ENCODE measurements at regions not wholly inside any gene's neighbourhood (a gene's known extent, or its start where the extent isn't known, plus 50 kb on each side); places are given as distances from the start of the nearest gene placed in this dataset.
"Not testable (repeated sequence)": the region's sequence is repeated elsewhere in the genome, so short reads cannot be mapped to it uniquely, and the experiment has no call there.

DNA sequence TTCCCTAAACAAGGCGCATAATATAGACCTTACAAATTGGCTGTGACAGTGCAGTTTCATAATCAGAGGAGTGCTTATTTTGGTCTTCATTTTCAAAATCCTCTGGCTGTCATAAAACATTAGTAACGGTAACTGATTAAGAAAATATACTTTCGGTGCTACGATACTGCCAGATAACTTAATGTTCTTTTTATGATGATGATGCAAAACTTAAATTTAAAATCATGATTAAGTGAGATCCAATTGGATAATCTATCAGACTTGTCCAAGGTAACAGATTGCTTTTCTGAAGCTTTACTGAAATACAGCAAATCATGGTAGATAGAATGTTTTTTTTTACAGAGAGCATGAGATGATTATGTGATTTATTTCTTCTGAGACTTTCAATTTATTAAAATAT lies 364.2 kb upstream of the CNTN3 start:
- no peak for DNase-seq
- no peak overlapping the region for H3K4me3 Mint-ChIP-seq
- H3K27me3 Mint-ChIP-seq, result no peaks in the 10 kb centered on the region
- ChIA-PET POLR2A (no interaction called here), CTCF (no interaction called here)
- no peaks in the 10 kb centered on the region for H3K4me1 Mint-ChIP-seq (ENCODE audit: low read depth)
- no peak overlapping the region for H3K27ac Mint-ChIP-seq
- intact Hi-C loops (cut with micrococcal nuclease), result no loop called here
- peaks cover 7% of the 10 kb centered on the region for H3K9me3 Mint-ChIP-seq
- no peaks in the 10 kb centered on the region for H3K36me3 Mint-ChIP-seq

- intact Hi-C loops (cut with micrococcal nuclease); DNase-seq; H3K9me3 Mint-ChIP-seq; CTCF ChIA-PET; POLR2A ChIA-PET; H3K4me1 Mint-ChIP-seq (ENCODE audit: low read depth); H3K4me3 Mint-ChIP-seq; H3K36me3 Mint-ChIP-seq; H3K27me3 Mint-ChIP-seq; H3K27ac Mint-ChIP-seq: not testable (repeated sequence)
These were observed 370.8 kb upstream of the CNTN3 start for GRCh38 chr3:74985028-74985904.

GRCh38 chr3:74988095-74988494 lies 373.6 kb upstream of the CNTN3 start:
- POLR2A ChIA-PET, result no interaction called here
- Mint-ChIP-seq H3K36me3 (no peaks in the 10 kb centered on the region), H3K4me1 (ENCODE audit: low read depth) (no peaks in the 10 kb centered on the region), H3K9me3 (peaks cover 6% of the 10 kb centered on the region), H3K27me3 (no peaks in the 10 kb centered on the region), H3K4me3 (no peak overlapping the region), H3K27ac (no peak overlapping the region)
- CTCF ChIA-PET, result no interaction called here
- intact Hi-C loops (cut with micrococcal nuclease), result no loop called here
- DNase-seq, result no peak

DNA sequence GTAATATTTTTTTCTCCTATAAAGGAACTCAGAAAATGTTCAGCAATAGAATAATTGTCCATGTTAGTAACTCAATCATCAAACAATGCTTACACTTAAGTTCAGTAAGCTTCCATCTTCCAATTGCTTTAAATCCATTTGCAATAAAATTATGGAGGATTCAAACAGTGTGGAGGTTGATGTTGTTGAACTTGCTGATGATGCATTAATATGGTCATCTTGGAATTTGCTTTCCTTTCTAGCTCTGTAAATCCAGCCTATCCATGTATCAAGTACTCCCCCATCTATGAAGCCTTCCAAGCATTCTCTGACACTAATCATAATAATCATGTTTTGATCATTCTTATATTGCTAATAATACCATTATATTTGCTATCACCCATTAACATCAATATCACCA lies 378.4 kb upstream of the CNTN3 start:
- ChIA-PET POLR2A (no interaction called here), CTCF (no interaction called here)
- Mint-ChIP-seq H3K9me3 (peaks cover 2% of the 10 kb centered on the region), H3K27ac (no peak overlapping the region), H3K4me3 (no peak overlapping the region), H3K4me1 (ENCODE audit: low read depth) (no peaks in the 10 kb centered on the region), H3K36me3 (no peaks in the 10 kb centered on the region), H3K27me3 (no peaks in the 10 kb centered on the region)
- intact Hi-C loops (cut with micrococcal nuclease), result no loop called here
- DNase-seq, result no peak

DNA sequence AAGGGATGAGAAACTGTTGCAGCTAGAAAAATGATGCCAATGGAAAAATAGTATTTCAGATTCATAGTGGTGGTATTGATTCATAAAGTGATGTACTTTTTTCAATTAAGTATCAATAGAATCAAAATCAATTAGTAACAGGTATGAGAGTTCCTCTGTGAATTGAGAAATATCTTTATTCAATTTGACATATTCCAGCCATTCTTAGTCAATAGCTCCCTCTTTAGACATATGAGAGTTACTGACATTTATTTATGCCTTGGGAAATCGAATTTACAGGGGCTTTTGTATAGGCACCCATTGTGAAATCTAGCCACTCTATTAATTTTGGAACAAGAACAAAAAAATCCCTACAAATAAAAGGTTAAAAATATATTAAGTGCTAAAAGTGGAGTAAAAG lies 386.9 kb upstream of the CNTN3 start:
- CTCF ChIA-PET, result no interaction called here
- Mint-ChIP-seq H3K27me3 (no peaks in the 10 kb centered on the region), H3K9me3 (peaks cover 26% of the 10 kb centered on the region), H3K4me1 (ENCODE audit: low read depth) (no peaks in the 10 kb centered on the region), H3K36me3 (no peaks in the 10 kb centered on the region), H3K27ac (no peak overlapping the region), H3K4me3 (no peak overlapping the region)
- intact Hi-C loops (cut with micrococcal nuclease), result no loop called here
- no peak for DNase-seq
- POLR2A ChIA-PET, result no interaction called here

- no peak overlapping the region for H3K27ac Mint-ChIP-seq
- no peaks in the 10 kb centered on the region for H3K36me3 Mint-ChIP-seq
- H3K27me3 Mint-ChIP-seq, result no peaks in the 10 kb centered on the region
- no peak overlapping the region for H3K4me3 Mint-ChIP-seq
- H3K9me3 Mint-ChIP-seq, result peaks cover 4% of the 10 kb centered on the region
- no peak for DNase-seq
- intact Hi-C loops (cut with micrococcal nuclease), result no loop called here
- CTCF ChIA-PET, result no interaction called here
- H3K4me1 Mint-ChIP-seq (ENCODE audit: low read depth), result no peaks in the 10 kb centered on the region
- POLR2A ChIA-PET, result no interaction called here
These were observed 398.4 kb upstream of the CNTN3 start for GRCh38 chr3:75012791-75013331.

DNA sequence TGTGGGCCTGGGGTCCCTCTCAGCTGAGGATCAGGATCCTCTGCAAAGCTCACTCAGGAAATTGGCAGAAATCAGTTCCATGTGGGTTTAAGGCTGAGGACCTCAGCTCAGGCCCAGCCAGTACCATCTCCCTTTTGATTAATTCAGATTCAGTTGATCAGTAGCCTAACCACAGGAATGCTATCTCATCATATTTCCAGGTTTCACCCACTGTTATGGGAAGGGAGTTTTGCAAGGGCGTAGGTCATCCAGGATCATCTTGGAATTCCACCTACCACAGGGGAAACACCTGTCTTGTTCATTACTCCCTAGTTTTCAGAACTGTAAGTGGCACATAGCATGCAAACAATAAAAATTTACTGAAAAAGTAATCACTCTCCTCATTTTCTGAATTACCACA lies 399.5 kb upstream of the CNTN3 start:
- intact Hi-C loops (cut with micrococcal nuclease), result no loop called here
- Mint-ChIP-seq H3K9me3 (peaks cover 2% of the 10 kb centered on the region), H3K27ac (no peak overlapping the region), H3K4me3 (no peak overlapping the region), H3K27me3 (no peaks in the 10 kb centered on the region), H3K36me3 (no peaks in the 10 kb centered on the region), H3K4me1 (ENCODE audit: low read depth) (no peaks in the 10 kb centered on the region)
- no peak for DNase-seq
- CTCF ChIA-PET, result no interaction called here
- POLR2A ChIA-PET, result no interaction called here

DNA sequence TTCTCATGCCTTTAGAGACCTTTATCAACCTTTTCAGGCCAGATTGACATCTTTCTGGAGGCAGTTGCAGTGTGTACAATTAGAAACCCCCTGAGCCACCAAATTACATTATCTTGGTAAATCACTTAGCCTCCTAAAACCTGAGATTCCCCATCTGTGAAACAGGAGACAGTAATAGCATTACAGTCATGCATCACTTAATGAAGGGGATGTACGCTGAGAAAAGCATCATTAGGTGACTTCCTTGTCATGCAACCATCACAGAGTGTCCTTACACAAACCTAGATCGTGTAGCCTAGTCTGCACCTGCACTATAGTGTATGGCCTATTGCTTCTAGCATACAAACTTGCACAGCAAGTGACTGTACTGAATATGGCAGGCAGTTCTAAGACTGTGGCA lies 400.8 kb upstream of the CNTN3 start:
- ChIA-PET CTCF (no interaction called here), POLR2A (no interaction called here)
- intact Hi-C loops (cut with micrococcal nuclease), result no loop called here
- peaks cover 2% of the 10 kb centered on the region for H3K9me3 Mint-ChIP-seq
- H3K27ac Mint-ChIP-seq, result no peak overlapping the region
- DNase-seq, result no peak
- H3K27me3 Mint-ChIP-seq, result no peaks in the 10 kb centered on the region
- no peaks in the 10 kb centered on the region for H3K4me1 Mint-ChIP-seq (ENCODE audit: low read depth)
- no peak overlapping the region for H3K4me3 Mint-ChIP-seq
- no peaks in the 10 kb centered on the region for H3K36me3 Mint-ChIP-seq

DNA sequence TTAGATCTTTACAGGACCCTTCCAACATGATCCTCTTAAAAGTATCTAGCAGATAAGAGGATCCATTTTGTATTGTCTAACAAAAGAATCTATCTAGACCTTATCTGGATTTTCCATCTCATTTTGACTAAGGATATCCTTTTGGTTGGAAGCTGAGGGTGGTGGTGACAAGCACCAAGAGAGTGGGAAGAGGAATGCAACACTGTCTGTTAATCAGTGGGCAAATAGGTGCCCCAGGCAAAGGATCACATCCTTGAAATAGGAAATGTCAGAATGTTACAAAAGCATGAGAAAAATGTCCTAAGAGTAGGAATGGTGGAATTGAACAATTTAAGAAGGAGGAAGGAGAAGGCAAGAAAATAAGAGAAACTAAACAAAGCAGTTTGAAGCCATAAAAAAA lies 420.7 kb upstream of the CNTN3 start:
- Mint-ChIP-seq H3K27ac (no peak overlapping the region), H3K36me3 (no peaks in the 10 kb centered on the region), H3K4me1 (ENCODE audit: low read depth) (no peaks in the 10 kb centered on the region), H3K9me3 (peaks cover 36% of the 10 kb centered on the region), H3K4me3 (no peak overlapping the region), H3K27me3 (no peaks in the 10 kb centered on the region)
- DNase-seq, result no peak
- POLR2A ChIA-PET, result no interaction called here
- CTCF ChIA-PET, result no interaction called here
- intact Hi-C loops (cut with micrococcal nuclease), result no loop called here

DNA sequence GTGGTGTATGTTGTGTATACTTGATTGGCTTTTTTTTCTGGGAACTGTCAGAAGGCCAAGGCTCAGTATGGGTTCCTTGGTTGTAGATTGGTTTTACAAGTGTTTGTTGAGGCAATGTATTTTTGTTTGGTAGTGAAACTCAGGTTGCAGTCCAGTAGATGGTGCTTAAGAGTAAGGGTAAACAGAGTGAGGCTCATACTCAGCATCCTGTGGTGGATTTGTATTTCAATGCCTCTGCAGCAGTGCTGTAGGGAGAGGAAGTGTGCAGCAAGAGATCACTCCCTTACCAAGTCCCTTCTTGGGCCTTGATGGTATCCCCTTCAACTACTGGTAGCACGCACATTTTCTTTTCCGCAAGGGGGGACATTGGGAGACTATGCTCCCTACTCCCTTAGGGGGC lies 428.5 kb upstream of the CNTN3 start:
- H3K9me3 Mint-ChIP-seq, result peaks cover 44% of the 10 kb centered on the region
- intact Hi-C loops (cut with micrococcal nuclease), result no loop called here

DNA sequence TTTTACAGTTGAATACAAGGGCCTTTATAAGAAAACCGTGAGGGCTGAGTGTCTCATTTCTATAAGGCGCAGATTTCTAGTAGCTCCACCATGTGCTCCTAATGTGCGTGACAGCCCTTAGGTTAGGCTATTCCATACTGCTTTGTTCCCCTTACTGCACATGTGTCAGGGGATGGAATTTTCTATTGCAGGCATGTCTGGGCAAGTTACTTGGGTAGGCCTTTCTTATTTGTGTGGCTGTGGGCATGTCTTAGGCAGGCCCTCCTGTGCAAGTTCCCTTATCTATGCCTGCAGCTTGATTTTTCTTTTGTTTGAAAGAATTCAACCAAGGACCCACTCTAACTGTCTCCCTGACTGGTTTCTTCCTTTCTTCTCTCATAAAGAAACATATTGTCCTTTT lies 434.2 kb upstream of the CNTN3 start:
- CTCF ChIA-PET, result no interaction called here
- H3K36me3 Mint-ChIP-seq, result no peaks in the 10 kb centered on the region
- no peaks in the 10 kb centered on the region for H3K27me3 Mint-ChIP-seq
- no peak for DNase-seq
- H3K27ac Mint-ChIP-seq, result no peak overlapping the region
- POLR2A ChIA-PET, result no interaction called here
- H3K9me3 Mint-ChIP-seq, result peaks cover 10% of the 10 kb centered on the region
- no peaks in the 10 kb centered on the region for H3K4me1 Mint-ChIP-seq (ENCODE audit: low read depth)
- no peak overlapping the region for H3K4me3 Mint-ChIP-seq
- intact Hi-C loops (cut with micrococcal nuclease), result no loop called here

More for the DNA sequence above, 428.5 kb upstream of the CNTN3 start:
- H3K4me3 Mint-ChIP-seq, result no peak overlapping the region
- peaks cover 1% of the 10 kb centered on the region for H3K36me3 Mint-ChIP-seq
- no peak for DNase-seq
- no peak overlapping the region for H3K27ac Mint-ChIP-seq
- ChIA-PET CTCF (no interaction called here), POLR2A (no interaction called here)
- no peaks in the 10 kb centered on the region for H3K4me1 Mint-ChIP-seq (ENCODE audit: low read depth)
- H3K27me3 Mint-ChIP-seq, result no peaks in the 10 kb centered on the region

DNA sequence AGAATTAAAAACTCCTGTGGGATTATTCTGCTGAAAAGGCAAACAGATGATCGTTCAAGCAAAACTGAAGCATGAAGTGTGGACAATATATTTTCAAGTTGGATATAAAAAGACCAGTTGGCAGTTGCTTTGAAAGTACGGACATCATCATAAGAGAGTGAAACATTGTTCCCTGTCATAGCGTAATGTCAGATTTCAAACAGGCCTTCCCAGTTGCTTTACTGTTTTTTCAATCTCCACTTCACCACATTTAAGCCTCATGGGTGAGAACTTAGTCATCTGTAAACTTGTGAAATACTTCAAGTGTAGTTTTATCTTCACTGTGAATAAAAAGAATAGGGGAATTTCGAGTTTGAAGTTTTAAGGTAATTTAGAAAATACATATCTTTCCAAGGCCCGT lies 435.1 kb upstream of the CNTN3 start:
- intact Hi-C loops (cut with micrococcal nuclease), result no loop called here
- H3K9me3 Mint-ChIP-seq, result peaks cover 9% of the 10 kb centered on the region
- no peak overlapping the region for H3K4me3 Mint-ChIP-seq
- POLR2A ChIA-PET, result no interaction called here
- no peak for DNase-seq
- H3K27me3 Mint-ChIP-seq, result no peaks in the 10 kb centered on the region
- H3K4me1 Mint-ChIP-seq (ENCODE audit: low read depth), result no peaks in the 10 kb centered on the region
- H3K27ac Mint-ChIP-seq, result no peak overlapping the region
- no peaks in the 10 kb centered on the region for H3K36me3 Mint-ChIP-seq
- CTCF ChIA-PET, result no interaction called here

DNA sequence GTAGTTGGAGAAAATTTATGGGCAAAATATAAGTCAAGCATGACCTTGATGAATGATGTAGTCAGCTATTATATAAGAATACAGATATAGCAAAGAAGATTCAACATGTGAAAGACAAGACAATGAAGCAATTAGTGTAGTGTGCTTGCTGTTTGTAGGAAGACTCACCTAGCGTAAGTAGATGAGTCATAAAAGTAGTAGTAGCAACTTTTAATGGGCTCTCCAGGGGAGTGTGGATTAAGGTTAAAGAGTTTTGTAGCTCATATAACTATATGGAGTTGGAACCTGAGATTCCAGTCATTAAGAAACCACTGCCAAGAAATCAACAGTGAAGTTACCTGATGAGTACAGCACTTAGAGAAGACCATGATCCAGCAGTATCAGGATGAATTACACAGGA lies 444.7 kb upstream of the CNTN3 start:
- ChIA-PET CTCF (no interaction called here), POLR2A (no interaction called here)
- H3K4me3 Mint-ChIP-seq, result no peak overlapping the region
- no peak for DNase-seq
- no peaks in the 10 kb centered on the region for H3K36me3 Mint-ChIP-seq
- intact Hi-C loops (cut with micrococcal nuclease), result no loop called here
- peaks cover 11% of the 10 kb centered on the region for H3K9me3 Mint-ChIP-seq
- H3K4me1 Mint-ChIP-seq (ENCODE audit: low read depth), result no peaks in the 10 kb centered on the region
- H3K27ac Mint-ChIP-seq, result no peak overlapping the region
- no peaks in the 10 kb centered on the region for H3K27me3 Mint-ChIP-seq

Data from activated CD4-positive, alpha-beta memory T cell treated with anti-CD3 and anti-CD28 coated beads for 36 hours (primary cell).